Testis (tissue), 2 donors: ENCODE measurements at regions not wholly inside any gene's neighbourhood (a gene's known extent, or its start where the extent isn't known, plus 50 kb on each side); places are given as distances from the start of the nearest gene placed in this dataset.

ENCODE experiments used
- POLR2A ChIP-seq: fragments of 450-650 bp; IDR thresholded peaks from one replicate; pipeline ENCODE4 v1.6.1; 2017; ENCODE audit warnings: antibody characterized with exemption, mild to moderate bottlenecking, moderate library complexity
- TF ChIP-seq, protein P1 (sequence below), 3 experiments: fragments of 450-650 bp in 2 of 3; fragments of 200-600 bp in 1 of 3; sonication (generic) in 1 of 3; IDR thresholded peaks; one replicate each; pipeline ENCODE4 v1.5.1; 2016 to 2019; ENCODE audit warnings: antibody characterized with exemption in 3 of 3, mild to moderate bottlenecking in 2 of 3, moderate library complexity in 1 of 3

DNA sequence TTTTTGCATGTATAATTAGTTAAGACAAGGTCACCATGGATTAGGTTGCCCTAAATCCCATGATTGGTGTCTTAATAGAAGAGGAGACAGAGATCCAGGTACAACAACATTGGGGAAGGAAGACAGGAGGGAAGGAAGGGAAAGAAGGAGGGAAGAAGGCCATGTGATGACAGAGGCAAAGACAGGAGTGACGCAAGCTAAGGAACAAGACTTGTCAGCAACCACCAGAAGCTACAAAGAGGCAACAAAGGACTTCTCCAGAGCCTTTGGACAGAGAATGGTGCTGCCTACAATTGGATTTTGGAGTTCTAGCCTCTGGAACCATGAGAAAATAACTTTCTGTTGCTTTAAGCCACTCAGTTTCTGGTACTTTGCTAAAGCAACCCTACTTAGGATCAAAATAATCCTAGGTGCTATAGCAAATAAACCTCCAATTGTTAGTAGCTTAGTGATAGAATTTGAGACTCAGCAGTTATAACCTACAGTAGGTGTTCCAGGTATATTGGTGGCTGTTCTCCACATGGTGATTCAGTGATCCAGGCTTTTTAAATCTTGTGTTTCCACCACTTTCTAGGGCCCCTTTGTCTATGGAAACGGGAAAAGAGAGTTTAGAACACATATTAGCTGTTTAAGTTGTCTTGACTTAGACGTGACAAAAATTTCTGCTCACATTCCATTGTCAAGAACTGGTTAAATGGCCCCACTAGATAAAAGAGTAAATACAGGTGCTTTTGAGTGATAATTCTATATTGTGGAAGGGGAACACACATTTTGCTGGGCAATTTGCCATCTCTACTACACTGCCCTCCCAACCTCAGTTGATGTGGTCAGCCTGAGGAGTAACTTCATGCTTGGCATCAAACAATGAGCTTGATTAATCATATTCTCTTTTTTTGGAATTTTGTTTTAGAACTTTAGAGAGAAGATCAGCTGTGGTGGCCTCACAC is 70.5 kb upstream of the SP4 start:
- no peak for TF ChIP-seq POLR2A
- TF ChIP-seq, protein P1, sequence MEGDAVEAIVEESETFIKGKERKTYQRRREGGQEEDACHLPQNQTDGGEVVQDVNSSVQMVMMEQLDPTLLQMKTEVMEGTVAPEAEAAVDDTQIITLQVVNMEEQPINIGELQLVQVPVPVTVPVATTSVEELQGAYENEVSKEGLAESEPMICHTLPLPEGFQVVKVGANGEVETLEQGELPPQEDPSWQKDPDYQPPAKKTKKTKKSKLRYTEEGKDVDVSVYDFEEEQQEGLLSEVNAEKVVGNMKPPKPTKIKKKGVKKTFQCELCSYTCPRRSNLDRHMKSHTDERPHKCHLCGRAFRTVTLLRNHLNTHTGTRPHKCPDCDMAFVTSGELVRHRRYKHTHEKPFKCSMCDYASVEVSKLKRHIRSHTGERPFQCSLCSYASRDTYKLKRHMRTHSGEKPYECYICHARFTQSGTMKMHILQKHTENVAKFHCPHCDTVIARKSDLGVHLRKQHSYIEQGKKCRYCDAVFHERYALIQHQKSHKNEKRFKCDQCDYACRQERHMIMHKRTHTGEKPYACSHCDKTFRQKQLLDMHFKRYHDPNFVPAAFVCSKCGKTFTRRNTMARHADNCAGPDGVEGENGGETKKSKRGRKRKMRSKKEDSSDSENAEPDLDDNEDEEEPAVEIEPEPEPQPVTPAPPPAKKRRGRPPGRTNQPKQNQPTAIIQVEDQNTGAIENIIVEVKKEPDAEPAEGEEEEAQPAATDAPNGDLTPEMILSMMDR (IDR thresholded peaks at IDR 0.05) = no peak
